SK-N-MC (cell line): ENCODE measurements at regions not wholly inside any gene's neighbourhood (a gene's known extent, or its start where the extent isn't known, plus 50 kb on each side); places are given as distances from the start of the nearest gene placed in this dataset.

Experiments
- EZH2 ChIP-seq: fragments of 200-600 bp; sonication (generic); IDR thresholded peaks from one replicate; pipeline ENCODE4 v1.6.1; 2017; ENCODE audit warnings: antibody characterized with exemption
- FOXP2 ChIP-seq: optimal IDR thresholded peaks from 2 replicates; pipeline ENCODE3; 2011; ENCODE audit warnings: mild to moderate bottlenecking, moderate library complexity; ENCODE audit not compliant: insufficient read depth; ENCODE audit errors: extremely low read length, control extremely low read depth
- POLR2AphosphoS5 ChIP-seq: IDR thresholded peaks from 2 replicates; pipeline ENCODE4 v1.6.1; 2012; ENCODE audit warnings: mild to moderate bottlenecking, low read depth, low read length, borderline replicate concordance

DNA sequence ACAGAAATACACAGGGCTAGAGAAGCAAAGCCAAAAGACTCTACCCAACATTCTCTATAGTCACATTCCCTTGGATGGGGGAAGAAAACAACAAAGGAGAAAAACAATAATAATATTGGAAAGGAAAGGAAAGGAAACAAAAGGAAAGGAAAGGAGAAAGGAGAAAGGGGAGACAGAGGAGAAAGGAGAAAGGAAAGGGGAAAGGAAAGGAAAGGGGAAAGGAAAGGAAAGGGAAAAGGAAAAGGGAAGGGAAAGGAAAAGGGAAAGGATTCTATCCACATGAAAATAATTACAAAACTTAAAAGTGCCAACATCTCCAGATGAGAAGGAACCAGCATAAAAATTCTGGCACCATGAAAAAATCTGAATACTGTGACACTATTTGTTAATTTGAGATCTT lies 54.1 kb upstream of the MNS1 start:
- TF ChIP-seq EZH2: no peak
- TF ChIP-seq POLR2AphosphoS5: no peak
- TF ChIP-seq FOXP2: no peak
